ENCODE measurements at regions not wholly inside any gene's neighbourhood (a gene's known extent, or its start where the extent isn't known, plus 50 kb on each side); places are given as distances from the start of the nearest gene placed in this dataset.

DNA sequence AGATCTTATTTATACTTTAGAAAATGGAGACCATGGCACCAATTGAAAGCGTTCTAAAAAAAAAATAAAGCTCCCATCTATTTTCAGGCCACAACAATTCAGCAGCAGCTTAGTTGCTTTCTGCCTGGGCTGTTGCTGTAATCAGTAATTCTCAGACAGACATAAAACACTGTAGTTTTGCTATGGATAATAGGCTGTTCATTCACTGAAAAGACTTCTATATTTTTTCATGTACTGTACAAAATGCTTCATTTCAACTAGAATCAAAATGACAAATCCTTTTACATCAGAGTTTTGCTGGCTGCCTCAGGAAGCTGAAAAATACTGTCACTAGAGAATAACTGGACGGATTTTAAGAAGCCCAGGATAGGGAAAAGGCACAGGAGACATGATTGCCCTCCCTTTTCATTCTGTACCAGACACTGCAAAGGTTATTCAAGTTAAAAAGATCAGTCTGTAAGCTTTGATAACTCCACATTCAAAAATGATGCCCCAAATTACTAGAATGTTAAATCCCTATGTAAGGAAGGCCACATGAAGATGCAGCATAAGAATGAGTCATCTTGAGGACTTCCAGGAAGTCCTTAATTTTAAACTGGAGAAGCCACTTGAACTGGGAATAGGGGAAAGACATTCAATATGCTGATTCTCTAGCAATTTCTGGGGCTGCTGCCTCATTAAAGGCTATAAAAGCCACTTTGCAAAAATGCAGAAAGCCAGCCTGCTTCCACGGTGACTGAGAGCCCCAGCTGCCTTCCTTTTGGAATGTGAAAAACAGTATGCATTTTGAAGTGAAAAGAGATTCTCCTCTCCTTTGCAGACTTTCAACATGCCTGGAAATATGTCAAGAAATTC lies 403.2 kb upstream of the RASGEF1B start:
- WGBS, 2 donors, result 69 to 77% methylated on average over 3 of the region's 3 CpGs
- DNase-seq, result no peak
- intact Hi-C loops (cut with DNase I; ENCODE audit: low total_unique reads), result no loop called here
- Histone ChIP-seq H3K4me1 (no peaks in the 10 kb centered on the region), H3K27me3 (no peaks in the 10 kb centered on the region), H3K36me3 (ENCODE audit: low read depth, missing control alignments) (no peaks in the 10 kb centered on the region), H3K4me3 (no peak overlapping the region), H3K27ac (no peak overlapping the region), H3K9me3 (no peaks in the 10 kb centered on the region)
- TF ChIP-seq, protein P1, sequence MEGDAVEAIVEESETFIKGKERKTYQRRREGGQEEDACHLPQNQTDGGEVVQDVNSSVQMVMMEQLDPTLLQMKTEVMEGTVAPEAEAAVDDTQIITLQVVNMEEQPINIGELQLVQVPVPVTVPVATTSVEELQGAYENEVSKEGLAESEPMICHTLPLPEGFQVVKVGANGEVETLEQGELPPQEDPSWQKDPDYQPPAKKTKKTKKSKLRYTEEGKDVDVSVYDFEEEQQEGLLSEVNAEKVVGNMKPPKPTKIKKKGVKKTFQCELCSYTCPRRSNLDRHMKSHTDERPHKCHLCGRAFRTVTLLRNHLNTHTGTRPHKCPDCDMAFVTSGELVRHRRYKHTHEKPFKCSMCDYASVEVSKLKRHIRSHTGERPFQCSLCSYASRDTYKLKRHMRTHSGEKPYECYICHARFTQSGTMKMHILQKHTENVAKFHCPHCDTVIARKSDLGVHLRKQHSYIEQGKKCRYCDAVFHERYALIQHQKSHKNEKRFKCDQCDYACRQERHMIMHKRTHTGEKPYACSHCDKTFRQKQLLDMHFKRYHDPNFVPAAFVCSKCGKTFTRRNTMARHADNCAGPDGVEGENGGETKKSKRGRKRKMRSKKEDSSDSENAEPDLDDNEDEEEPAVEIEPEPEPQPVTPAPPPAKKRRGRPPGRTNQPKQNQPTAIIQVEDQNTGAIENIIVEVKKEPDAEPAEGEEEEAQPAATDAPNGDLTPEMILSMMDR (IDR thresholded peaks at IDR 0.05), result no peak
- TF ChIP-seq POLR2A (IDR thresholded peaks at IDR 0.05), result no peak

GRCh38 chr4:81870275-81870674 lies 398.6 kb upstream of the RASGEF1B start:
- no peaks in the 10 kb centered on the region for H3K36me3 ChIP-seq (ENCODE audit: low read depth, missing control alignments)
- TF ChIP-seq, protein P1 (IDR thresholded peaks at IDR 0.05), result no peak
- TF ChIP-seq POLR2A (IDR thresholded peaks at IDR 0.05), result no peak
- DNase-seq, result no peak
- H3K4me1 ChIP-seq, result no peaks in the 10 kb centered on the region
- H3K9me3 ChIP-seq, result no peaks in the 10 kb centered on the region
- H3K27me3 ChIP-seq, result no peaks in the 10 kb centered on the region
- no peak overlapping the region for H3K27ac ChIP-seq
- H3K4me3 ChIP-seq, result no peak overlapping the region
- intact Hi-C loops (cut with DNase I; ENCODE audit: low total_unique reads), result no loop called here
- WGBS, 2 donors, result 85% methylated on average over 5 of the region's 5 CpGs; no CpG with 5 or more reads in 1 of the 2 donors

DNA sequence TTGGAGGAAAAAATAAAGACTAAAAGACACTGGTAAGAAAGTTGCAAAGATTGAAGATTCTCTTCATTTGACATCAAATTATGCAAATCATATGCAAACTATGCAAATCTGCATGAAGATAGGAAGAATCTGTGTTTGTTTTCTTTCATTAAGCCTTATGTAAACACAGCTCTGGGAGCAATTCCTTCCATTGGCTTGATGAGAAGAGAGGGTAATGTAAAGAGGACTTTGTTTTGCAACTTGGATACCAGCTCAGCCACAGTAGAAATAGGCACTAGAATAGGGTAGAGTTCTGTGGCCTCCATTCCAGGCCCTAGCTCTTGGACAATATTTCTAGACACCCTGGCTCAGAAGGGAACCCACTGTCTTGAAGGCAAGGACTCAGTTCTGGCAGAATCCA lies 388.4 kb upstream of the RASGEF1B start:
- H3K36me3 ChIP-seq (ENCODE audit: low read depth, missing control alignments), result no peaks in the 10 kb centered on the region
- DNase-seq, result no peak
- no peaks in the 10 kb centered on the region for H3K9me3 ChIP-seq
- no peaks in the 10 kb centered on the region for H3K27me3 ChIP-seq
- TF ChIP-seq POLR2A (IDR thresholded peaks at IDR 0.05), result no peak
- TF ChIP-seq, protein P1 (IDR thresholded peaks at IDR 0.05), result no peak
- no peaks in the 10 kb centered on the region for H3K4me1 ChIP-seq
- no peak overlapping the region for H3K4me3 ChIP-seq
- intact Hi-C loops (cut with DNase I; ENCODE audit: low total_unique reads), result no loop called here
- no peak overlapping the region for H3K27ac ChIP-seq

GRCh38 chr4:81854406-81854805 lies 382.7 kb upstream of the RASGEF1B start:
- 91 to 100% methylated on average over 1 of the region's 1 CpG for WGBS, 2 donors
- Histone ChIP-seq H3K9me3 (no peaks in the 10 kb centered on the region), H3K27me3 (no peaks in the 10 kb centered on the region), H3K4me3 (no peak overlapping the region), H3K4me1 (no peaks in the 10 kb centered on the region), H3K27ac (no peak overlapping the region), H3K36me3 (ENCODE audit: low read depth, missing control alignments) (no peaks in the 10 kb centered on the region)
- no peak for DNase-seq
- TF ChIP-seq, protein P1 (IDR thresholded peaks at IDR 0.05), result no peak
- intact Hi-C loops (cut with DNase I; ENCODE audit: low total_unique reads), result no loop called here
